ENCODE measurements at regions not wholly inside any gene's neighbourhood (a gene's known extent, or its start where the extent isn't known, plus 50 kb on each side); places are given as distances from the start of the nearest gene placed in this dataset.

GRCh38 chr11:19403196-19403895 lies 162.6 kb upstream of the E2F8 start:
- DNase-seq (ENCODE audit: low spot score), result no peak

GRCh38 chr11:19400296-19400695 lies 159.6 kb upstream of the E2F8 start:
- DNase-seq (ENCODE audit: low spot score), result no peak

DNA sequence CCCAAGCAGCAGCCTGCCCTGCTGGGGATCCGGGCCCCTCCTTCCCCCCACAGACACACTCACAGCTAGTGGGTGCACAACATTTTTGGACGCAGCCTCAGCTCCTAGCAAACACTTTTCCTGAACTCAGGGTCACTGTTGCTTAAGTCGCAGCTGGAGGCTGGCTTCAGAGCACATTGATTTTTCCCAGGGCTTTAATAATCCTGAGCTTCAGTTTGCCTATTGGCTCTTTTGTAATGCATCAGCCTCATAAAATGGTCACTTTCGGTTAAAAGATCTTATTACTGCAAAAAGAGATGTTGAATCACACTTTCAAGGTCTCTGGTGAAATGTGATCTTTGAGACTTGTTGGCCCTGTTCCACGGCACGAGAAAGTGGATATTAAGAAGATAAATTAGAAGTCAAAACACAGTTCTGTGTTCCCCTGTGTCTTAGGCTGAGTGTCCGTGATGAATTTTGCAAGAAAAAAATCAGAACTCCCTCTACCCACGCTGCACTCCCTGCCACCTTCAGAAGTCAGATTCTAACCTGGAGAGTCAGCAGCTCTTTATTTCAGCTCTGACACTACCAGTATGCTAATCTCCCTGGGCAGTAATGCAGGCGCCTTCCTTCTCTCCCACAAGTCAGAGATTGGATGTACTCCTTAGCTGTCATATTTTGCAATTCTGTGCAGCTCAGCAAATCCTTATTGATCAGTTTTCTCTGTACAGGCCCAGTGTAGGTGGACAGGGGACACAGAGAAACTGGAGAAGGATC lies 158.2 kb upstream of the E2F8 start:
- no peak for DNase-seq (ENCODE audit: low spot score)

GRCh38 chr11:19398273-19398672 lies 157.5 kb upstream of the E2F8 start:
- no peak for DNase-seq (ENCODE audit: low spot score)

DNA sequence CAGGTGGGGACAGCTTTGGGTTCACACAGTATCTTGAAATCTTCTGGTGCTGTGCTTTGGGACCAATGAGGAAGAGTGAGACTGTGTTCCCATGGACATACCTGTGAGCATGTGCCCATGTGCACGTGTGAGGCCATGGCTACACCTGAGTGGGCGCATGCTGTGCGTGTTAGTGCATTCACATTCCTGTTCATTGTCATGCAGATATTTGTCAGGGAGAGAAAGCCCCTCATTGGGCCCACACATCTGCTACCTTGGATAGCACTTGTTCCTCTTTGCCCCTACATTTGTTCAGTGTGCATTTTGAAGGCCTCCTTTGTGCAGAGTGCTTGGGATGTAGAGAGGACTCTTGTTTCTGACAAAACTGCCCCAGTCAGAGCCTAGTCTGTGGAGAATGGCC lies 154.3 kb upstream of the E2F8 start:
- no peak for DNase-seq (ENCODE audit: low spot score)

DNA sequence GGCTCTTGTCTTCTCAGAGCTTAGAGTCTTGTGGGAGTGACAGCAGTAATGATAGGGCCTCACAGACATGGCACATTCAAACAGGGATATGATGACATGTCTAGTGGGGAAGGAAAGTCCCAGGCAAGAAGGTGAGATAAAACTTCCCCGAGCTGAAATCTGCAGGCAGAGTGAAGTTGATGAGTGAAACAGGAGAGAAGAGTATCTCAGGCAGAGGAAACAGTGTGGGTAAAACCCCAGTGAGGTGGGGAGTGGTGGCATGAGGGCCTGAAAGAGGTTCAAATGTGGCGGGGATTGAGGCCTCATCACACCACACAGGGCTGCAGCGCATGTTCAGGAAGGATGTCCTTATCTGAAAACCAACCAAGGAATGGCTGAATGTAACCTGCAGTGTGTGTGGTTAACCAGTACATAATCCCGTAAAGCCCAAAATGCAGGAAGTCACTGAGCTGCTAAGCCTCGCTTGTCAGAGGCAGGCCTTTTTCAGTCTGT lies 153.8 kb upstream of the E2F8 start:
- DNase-seq (ENCODE audit: low spot score), result no peak

GRCh38 chr11:19393941-19394340 lies 153.2 kb upstream of the E2F8 start:
- no peak for DNase-seq (ENCODE audit: low spot score)

DNA sequence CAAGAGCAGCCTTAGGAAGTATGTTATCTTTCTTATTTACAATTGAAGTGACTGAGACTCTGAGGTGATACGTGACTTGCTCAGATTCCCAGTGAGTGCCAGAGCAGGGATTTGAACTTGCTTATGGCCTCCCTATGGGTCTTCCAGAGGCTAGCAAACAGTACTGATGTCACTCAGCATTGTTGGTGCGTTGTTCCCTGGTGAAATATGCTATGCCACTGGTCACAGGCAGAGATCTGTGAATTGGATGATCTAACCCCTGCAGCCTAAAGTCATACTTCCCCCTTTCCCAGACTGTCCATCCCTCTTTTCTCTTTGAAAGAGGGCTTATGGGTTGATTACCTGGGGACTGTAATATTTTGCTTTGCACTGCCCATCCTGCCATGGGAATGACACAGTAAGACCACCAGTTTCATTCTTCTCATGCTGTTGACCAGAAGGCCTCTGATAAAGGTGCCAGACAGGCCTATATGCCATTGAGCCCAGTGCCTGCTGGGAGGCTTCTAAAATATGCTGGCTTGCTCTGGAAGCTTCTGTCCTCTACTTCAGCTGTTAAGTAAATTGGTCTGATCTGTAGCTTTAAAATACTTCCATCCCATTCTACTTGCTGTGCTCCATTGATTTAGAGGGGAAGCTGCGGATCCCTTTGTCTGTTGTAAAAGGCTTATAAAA lies 152.2 kb upstream of the E2F8 start:
- DNase-seq (ENCODE audit: low spot score), result no peak

DNA sequence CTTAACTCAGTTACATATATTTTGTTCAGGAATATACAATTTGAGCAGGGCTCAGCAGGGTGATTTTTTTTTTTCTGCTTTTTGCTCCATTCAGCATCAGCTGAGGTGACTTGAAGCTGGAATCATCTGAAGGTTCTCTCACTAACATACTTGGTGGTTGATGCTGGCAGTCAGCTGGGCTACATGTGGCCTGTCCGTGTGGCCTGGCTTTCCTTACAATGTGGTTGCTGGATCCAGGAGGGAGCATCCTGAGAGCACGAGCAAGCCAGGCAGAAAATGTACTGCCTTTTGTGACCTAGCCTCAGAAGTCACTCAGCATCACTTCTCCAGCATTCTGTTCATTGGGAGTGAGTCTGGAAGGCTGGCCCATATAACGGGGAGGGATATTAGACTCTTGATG lies 151.6 kb upstream of the E2F8 start:
- DNase-seq (ENCODE audit: low spot score), result no peak

- DNase-seq (ENCODE audit: low spot score), result no peak
These were observed 150.9 kb upstream of the E2F8 start for GRCh38 chr11:19391652-19392051.

DNA sequence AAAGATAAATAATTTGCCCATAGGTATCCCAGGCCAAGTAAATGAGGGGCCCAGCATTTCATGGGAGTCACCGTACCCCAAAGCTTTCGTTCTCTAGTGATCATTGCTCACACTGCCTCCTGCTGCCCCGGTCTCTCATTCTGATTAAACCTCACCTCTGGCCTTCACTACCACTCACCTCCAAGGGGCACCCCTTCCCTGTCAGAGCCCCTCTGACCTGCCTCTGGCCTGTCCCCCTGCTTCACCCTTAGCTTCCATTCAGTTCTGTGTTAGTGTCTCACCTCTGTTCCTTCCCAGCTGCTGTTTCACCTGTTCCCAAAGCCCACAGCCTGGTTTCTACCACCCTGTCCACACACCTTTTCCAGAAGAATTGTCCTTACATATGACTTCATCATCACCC lies 150.3 kb upstream of the E2F8 start:
- DNase-seq (ENCODE audit: low spot score), result no peak

GRCh38 chr11:19389787-19390303 lies 149.1 kb upstream of the E2F8 start:
- DNase-seq (ENCODE audit: low spot score), result no peak

- DNase-seq (ENCODE audit: low spot score), result no peak
These were observed 141.4 kb upstream of the E2F8 start for GRCh38 chr11:19382131-19382611.

DNA sequence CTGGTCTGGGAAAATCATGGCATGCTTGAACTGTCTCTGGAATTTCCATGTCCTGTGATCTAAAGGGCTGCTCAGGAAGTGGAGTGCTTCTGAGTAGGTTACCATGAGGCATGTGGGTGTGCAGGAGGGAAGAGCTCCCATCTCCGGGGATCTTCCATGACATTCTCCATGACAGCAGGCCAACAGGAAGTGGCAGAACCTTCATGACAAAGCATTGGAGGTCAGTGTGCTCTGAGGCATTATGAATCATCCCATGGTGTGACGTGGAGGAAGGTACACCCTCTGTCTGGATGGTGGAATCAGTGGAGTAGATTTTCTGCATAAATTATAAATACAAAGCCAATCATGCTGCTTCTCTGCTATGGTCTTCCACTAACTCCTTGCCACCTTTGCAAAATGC lies 139.6 kb upstream of the E2F8 start:
- no peak for DNase-seq (ENCODE audit: low spot score)

DNA sequence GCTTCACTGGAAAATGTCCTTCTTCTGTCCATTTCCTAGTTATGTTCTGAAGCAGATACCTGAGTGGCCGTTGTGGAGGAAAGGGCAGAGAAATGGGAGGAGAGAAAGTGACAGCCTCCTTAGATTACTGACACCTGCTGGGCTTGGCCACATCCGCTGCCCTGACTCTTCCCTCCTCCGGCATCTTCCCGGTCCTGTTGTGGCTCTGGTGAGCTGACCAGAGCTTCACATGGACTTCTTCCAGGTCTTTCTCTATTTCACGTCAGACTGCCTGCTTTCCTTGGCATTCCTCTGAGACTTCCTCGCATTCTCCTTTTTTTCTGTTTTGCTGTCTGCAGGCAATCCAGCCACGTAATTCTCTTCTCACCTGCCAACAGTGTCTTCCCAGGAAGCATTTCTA lies 138.7 kb upstream of the E2F8 start:
- DNase-seq (ENCODE audit: low spot score), result no peak

GRCh38 chr11:19378814-19379213 lies 138.1 kb upstream of the E2F8 start:
- DNase-seq (ENCODE audit: low spot score), result no peak

GRCh38 chr11:19377881-19378280 lies 137.1 kb upstream of the E2F8 start:
- no peak for DNase-seq (ENCODE audit: low spot score)

GRCh38 chr11:19375440-19375839 lies 134.7 kb upstream of the E2F8 start:
- no peak for DNase-seq (ENCODE audit: low spot score)

- DNase-seq (ENCODE audit: low spot score), result no peak
These were observed 133.4 kb upstream of the E2F8 start for GRCh38 chr11:19374151-19374569.

- no peak for DNase-seq (ENCODE audit: low spot score)
These were observed 131.6 kb upstream of the E2F8 start for GRCh38 chr11:19372381-19372780.

- no peak for DNase-seq (ENCODE audit: low spot score)
These were observed 129.5 kb upstream of the E2F8 start for GRCh38 chr11:19370100-19370861.
